ENCODE measurements at regions not wholly inside any gene's neighbourhood (a gene's known extent, or its start where the extent isn't known, plus 50 kb on each side); places are given as distances from the start of the nearest gene placed in this dataset.

DNA sequence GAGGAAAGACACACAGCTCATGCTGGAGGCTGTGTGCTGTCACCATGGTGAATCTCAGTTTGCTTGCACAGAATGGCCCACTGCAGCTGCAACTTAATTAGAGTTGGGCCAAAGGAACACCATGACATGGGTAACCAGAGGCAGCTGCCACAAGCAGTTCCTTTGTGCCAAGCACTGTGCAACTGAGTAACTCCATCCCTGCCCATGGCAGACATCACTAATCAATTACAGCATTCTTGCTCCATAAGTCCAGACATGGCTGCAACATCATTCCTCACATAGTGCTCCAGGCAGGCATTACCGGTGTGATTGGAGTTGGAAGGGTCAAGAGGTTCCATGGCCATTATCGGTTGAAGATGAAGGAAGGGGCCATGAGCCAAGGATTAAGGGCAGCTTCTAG lies 207.0 kb downstream of the RBM19 start:
- TF ChIP-seq, protein P1, sequence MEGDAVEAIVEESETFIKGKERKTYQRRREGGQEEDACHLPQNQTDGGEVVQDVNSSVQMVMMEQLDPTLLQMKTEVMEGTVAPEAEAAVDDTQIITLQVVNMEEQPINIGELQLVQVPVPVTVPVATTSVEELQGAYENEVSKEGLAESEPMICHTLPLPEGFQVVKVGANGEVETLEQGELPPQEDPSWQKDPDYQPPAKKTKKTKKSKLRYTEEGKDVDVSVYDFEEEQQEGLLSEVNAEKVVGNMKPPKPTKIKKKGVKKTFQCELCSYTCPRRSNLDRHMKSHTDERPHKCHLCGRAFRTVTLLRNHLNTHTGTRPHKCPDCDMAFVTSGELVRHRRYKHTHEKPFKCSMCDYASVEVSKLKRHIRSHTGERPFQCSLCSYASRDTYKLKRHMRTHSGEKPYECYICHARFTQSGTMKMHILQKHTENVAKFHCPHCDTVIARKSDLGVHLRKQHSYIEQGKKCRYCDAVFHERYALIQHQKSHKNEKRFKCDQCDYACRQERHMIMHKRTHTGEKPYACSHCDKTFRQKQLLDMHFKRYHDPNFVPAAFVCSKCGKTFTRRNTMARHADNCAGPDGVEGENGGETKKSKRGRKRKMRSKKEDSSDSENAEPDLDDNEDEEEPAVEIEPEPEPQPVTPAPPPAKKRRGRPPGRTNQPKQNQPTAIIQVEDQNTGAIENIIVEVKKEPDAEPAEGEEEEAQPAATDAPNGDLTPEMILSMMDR (IDR thresholded peaks at IDR 0.05; ENCODE audit: unreplicated experiment): no peak
- Mint-ChIP-seq H3K9me3 (ENCODE audit: unreplicated experiment) (no peaks in the 10 kb centered on the region), H3K36me3 (ENCODE audit: low read depth, unreplicated experiment) (no peaks in the 10 kb centered on the region), H3K4me3 (ENCODE audit: unreplicated experiment) (no peak overlapping the region), H3K4me1 (ENCODE audit: unreplicated experiment) (no peaks in the 10 kb centered on the region), H3K27me3 (ENCODE audit: unreplicated experiment) (peaks cover 6% of the 10 kb centered on the region), H3K27ac (ENCODE audit: unreplicated experiment) (no peak overlapping the region)
- no peak for DNase-seq (ENCODE audit: low spot score)

DNA sequence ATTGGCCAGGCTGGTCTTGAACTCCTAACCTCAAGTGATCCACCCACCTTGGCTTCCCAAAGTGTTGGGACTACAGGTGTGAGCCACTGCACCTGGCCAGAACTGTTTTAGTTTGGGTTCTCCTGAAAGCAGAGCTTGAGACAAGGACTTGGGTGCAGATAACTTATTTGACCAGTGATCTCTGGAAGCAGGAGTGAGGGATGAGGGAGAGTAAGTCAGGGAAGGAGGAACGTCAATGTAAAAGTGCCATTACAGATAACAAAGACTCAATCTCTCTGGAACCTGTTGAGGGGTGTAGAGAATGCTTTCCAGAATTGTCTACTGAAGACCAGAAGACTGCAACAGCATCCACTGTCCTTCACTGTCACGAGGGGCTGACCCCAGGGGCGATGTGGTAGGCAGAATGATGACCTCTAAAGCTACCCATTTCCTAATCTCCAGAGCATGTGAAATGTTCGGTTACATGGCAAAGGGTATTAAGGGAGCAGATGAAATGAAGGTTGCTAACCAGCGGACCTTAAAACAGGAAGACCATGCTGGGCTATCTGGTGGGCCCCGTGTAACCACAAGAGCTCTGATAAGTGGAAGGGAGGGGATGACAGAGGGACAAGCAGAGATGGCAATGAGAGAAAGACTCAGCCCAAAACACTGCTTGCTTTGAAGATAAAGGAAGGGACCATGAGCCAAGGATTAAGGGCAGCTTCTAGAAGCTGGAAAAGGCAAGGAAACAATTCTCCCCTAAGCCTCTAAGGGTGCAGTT lies 207.8 kb downstream of the RBM19 start:
- H3K4me3 Mint-ChIP-seq (ENCODE audit: unreplicated experiment): no peak overlapping the region
- no peaks in the 10 kb centered on the region for H3K9me3 Mint-ChIP-seq (ENCODE audit: unreplicated experiment)
- no peak for DNase-seq (ENCODE audit: low spot score)
- no peaks in the 10 kb centered on the region for H3K4me1 Mint-ChIP-seq (ENCODE audit: unreplicated experiment)
- no peaks in the 10 kb centered on the region for H3K36me3 Mint-ChIP-seq (ENCODE audit: low read depth, unreplicated experiment)
- peaks cover 6% of the 10 kb centered on the region for H3K27me3 Mint-ChIP-seq (ENCODE audit: unreplicated experiment)
- TF ChIP-seq, protein P1 (IDR thresholded peaks at IDR 0.05; ENCODE audit: unreplicated experiment): no peak
- no peak overlapping the region for H3K27ac Mint-ChIP-seq (ENCODE audit: unreplicated experiment)

DNA sequence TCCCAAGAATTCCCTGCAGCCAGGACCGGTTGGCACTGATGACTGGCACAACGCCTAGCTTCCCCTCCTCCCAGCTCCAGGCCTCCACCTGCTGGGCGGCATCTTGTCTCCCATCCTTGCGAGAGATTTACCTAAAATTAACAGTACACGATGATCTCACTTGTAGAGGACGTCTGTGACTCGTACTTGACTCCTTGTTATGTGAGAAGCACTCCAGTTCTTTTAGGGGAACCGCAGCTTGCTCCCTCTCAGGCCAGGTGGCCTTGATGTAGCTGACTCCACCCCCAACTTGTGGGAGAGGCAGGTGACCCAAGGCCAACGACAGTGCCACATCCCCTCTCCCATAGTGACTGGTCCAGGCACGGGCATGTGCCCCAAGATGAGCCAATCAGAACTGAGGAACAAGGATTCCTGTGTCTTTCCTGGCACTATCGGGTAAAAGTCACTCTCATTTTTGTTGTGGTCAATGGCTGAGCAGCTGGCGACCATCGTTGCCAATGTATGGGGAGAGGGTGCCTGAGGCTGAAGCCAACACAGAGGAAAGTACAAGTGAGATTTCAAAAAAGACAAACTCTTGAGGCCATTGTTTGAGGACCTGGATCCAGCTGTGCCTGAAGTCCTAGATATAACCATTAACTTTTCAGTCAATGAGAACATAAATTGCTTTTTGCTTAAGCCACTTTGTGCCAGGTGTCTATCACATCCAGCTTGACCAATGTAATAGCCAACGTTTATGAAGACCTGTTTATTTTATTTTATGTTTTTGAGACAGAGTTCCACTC lies 208.7 kb downstream of the RBM19 start:
- Mint-ChIP-seq H3K27ac (ENCODE audit: unreplicated experiment) (no peak overlapping the region), H3K36me3 (ENCODE audit: low read depth, unreplicated experiment) (no peaks in the 10 kb centered on the region), H3K4me1 (ENCODE audit: unreplicated experiment) (no peaks in the 10 kb centered on the region), H3K9me3 (ENCODE audit: unreplicated experiment) (no peaks in the 10 kb centered on the region), H3K4me3 (ENCODE audit: unreplicated experiment) (no peak overlapping the region), H3K27me3 (ENCODE audit: unreplicated experiment) (peaks cover 6% of the 10 kb centered on the region)
- DNase-seq (ENCODE audit: low spot score): no peak
- TF ChIP-seq, protein P1 (IDR thresholded peaks at IDR 0.05; ENCODE audit: unreplicated experiment): no peak

GRCh38 chr12:113756609-113757008 lies 209.5 kb downstream of the RBM19 start:
- Mint-ChIP-seq H3K27me3 (ENCODE audit: unreplicated experiment) (peaks cover 8% of the 10 kb centered on the region), H3K36me3 (ENCODE audit: low read depth, unreplicated experiment) (no peaks in the 10 kb centered on the region), H3K4me1 (ENCODE audit: unreplicated experiment) (no peaks in the 10 kb centered on the region), H3K27ac (ENCODE audit: unreplicated experiment) (no peak overlapping the region), H3K9me3 (ENCODE audit: unreplicated experiment) (no peaks in the 10 kb centered on the region), H3K4me3 (ENCODE audit: unreplicated experiment) (no peak overlapping the region)
- no peak for DNase-seq (ENCODE audit: low spot score)
- TF ChIP-seq, protein P1 (IDR thresholded peaks at IDR 0.05; ENCODE audit: unreplicated experiment): no peak

GRCh38 chr12:113755098-113755497 lies 211.0 kb downstream of the RBM19 start:
- Mint-ChIP-seq H3K4me3 (ENCODE audit: unreplicated experiment) (no peak overlapping the region), H3K27ac (ENCODE audit: unreplicated experiment) (no peak overlapping the region), H3K4me1 (ENCODE audit: unreplicated experiment) (no peaks in the 10 kb centered on the region), H3K9me3 (ENCODE audit: unreplicated experiment) (no peaks in the 10 kb centered on the region), H3K27me3 (ENCODE audit: unreplicated experiment) (peaks cover 8% of the 10 kb centered on the region), H3K36me3 (ENCODE audit: low read depth, unreplicated experiment) (peaks cover 3% of the 10 kb centered on the region)
- TF ChIP-seq, protein P1 (IDR thresholded peaks at IDR 0.05; ENCODE audit: unreplicated experiment): no peak
- no peak for DNase-seq (ENCODE audit: low spot score)
